ENCODE measurements at regions not wholly inside any gene's neighbourhood (a gene's known extent, or its start where the extent isn't known, plus 50 kb on each side); places are given as distances from the start of the nearest gene placed in this dataset.

DNA sequence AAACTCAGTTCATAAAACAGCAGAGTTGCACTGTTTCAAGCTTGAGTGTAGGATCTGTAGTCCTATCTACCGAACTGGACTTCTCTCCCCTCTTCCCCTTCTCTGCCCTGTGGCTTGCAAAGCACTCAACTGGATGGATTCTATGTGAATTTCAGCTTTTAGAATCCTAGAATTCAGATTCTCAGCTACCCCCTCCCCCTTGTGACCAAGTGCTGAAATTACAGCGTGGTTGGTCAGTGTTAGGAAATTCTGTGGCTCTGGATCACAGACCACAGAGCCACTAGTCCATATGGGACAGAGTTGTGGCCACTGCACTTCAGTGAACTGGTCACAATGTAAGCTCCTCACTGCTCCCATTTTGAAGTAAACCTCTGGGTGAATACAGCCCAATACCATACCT lies 64.6 kb upstream of the TRPC5 start:
- TF ChIP-seq, protein P1, sequence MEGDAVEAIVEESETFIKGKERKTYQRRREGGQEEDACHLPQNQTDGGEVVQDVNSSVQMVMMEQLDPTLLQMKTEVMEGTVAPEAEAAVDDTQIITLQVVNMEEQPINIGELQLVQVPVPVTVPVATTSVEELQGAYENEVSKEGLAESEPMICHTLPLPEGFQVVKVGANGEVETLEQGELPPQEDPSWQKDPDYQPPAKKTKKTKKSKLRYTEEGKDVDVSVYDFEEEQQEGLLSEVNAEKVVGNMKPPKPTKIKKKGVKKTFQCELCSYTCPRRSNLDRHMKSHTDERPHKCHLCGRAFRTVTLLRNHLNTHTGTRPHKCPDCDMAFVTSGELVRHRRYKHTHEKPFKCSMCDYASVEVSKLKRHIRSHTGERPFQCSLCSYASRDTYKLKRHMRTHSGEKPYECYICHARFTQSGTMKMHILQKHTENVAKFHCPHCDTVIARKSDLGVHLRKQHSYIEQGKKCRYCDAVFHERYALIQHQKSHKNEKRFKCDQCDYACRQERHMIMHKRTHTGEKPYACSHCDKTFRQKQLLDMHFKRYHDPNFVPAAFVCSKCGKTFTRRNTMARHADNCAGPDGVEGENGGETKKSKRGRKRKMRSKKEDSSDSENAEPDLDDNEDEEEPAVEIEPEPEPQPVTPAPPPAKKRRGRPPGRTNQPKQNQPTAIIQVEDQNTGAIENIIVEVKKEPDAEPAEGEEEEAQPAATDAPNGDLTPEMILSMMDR (IDR thresholded peaks at IDR 0.05; ENCODE audit: low read depth, low read length) = peak; percentile 43
- H3K4me3 ChIP-seq (ENCODE audit: low read depth, low read length) = no peak overlapping the region
- H3K27me3 ChIP-seq (ENCODE audit: control insufficient read depth, insufficient read depth, low read length) = no peaks in the 10 kb centered on the region
- DNase-seq (ENCODE audit: low read depth, low spot score) = no peak
- H3K9me3 ChIP-seq (ENCODE audit: control insufficient read depth, insufficient read depth, low read length) = no peaks in the 10 kb centered on the region
- no peak overlapping the region for H3K27ac ChIP-seq (ENCODE audit: low read depth, low read length)
- ChIA-PET POLR2A (no interaction called here), CTCF (interaction anchor here (0.8 to 1.7 kb wide), 4 partner anchors 9 to 278 kb away, joined by 3 to 5 read pairs (median 4); no protein-coding TSS in a partner anchor)

DNA sequence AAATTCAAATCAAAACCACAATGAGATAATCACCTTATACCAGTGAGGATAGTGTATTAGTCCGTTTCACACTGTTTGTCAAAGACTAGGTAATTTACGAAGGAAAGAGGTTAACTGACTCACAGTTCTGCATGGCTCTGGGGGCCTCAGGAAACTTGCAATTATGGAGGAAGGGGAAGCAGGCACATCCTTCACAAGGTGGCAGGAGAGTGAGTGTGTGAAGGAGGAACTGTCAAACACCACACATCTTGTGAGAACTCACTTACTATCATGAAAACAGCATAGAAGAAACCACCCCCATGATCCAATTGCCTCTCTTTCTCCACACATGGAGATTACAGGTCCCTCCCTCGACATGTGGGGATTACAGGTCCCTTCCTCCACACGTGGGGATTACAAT lies 54.7 kb upstream of the TRPC5 start:
- TF ChIP-seq, protein P1 (IDR thresholded peaks at IDR 0.05; ENCODE audit: low read depth, low read length) = no peak
- Histone ChIP-seq H3K9me3 (ENCODE audit: control insufficient read depth, insufficient read depth, low read length) (no peaks in the 10 kb centered on the region), H3K27ac (ENCODE audit: low read depth, low read length) (no peak overlapping the region), H3K4me3 (ENCODE audit: low read depth, low read length) (no peak overlapping the region), H3K27me3 (ENCODE audit: control insufficient read depth, insufficient read depth, low read length) (no peaks in the 10 kb centered on the region)
- POLR2A ChIA-PET = no interaction called here
- DNase-seq (ENCODE audit: low read depth, low spot score) = no peak
- CTCF ChIA-PET = no interaction called here
